ENCODE measurements at regions not wholly inside any gene's neighbourhood (a gene's known extent, or its start where the extent isn't known, plus 50 kb on each side); places are given as distances from the start of the nearest gene placed in this dataset.

DNA sequence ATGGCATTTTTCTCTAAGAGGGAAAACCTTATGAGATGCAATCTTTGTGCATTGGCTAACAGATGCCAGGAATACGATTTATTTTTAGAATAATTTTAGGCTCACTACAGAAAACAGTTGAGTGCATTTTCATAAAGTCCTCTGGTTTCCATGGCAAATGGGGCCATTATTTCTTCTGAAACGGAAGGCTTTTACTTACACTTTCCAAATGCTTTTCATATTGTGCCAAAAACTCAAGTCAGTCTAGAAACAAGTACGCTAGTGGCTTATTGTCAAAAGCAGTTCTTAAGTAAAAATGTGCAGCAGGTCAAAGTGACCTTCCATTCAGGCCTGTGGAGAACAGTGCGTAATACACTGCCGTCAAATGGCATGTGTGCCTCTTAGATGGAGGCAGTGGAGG, 628.7 kb downstream of the EFNB2 start (continued):
- TF ChIP-seq, protein P1, sequence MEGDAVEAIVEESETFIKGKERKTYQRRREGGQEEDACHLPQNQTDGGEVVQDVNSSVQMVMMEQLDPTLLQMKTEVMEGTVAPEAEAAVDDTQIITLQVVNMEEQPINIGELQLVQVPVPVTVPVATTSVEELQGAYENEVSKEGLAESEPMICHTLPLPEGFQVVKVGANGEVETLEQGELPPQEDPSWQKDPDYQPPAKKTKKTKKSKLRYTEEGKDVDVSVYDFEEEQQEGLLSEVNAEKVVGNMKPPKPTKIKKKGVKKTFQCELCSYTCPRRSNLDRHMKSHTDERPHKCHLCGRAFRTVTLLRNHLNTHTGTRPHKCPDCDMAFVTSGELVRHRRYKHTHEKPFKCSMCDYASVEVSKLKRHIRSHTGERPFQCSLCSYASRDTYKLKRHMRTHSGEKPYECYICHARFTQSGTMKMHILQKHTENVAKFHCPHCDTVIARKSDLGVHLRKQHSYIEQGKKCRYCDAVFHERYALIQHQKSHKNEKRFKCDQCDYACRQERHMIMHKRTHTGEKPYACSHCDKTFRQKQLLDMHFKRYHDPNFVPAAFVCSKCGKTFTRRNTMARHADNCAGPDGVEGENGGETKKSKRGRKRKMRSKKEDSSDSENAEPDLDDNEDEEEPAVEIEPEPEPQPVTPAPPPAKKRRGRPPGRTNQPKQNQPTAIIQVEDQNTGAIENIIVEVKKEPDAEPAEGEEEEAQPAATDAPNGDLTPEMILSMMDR (IDR thresholded peaks at IDR 0.05; ENCODE audit: control extremely low read depth in 1 of 3, insufficient read depth in 1 of 3, low read depth in 1 of 3, low read length in 3 of 3), result no peak
- TF ChIP-seq SP1 (IDR thresholded peaks at IDR 0.05; ENCODE audit: low read depth, low read length) (no peak), MAFK (IDR thresholded peaks at IDR 0.05; ENCODE audit: low read depth, low read length) (no peak), TAF7 (optimal IDR thresholded peaks at IDR 0.05; ENCODE audit: borderline replicate concordance, low read depth, low read length) (no peak)
